ENCODE measurements at regions not wholly inside any gene's neighbourhood (a gene's known extent, or its start where the extent isn't known, plus 50 kb on each side); places are given as distances from the start of the nearest gene placed in this dataset.
A peak's percentile ranks its signal among the peaks of the same experiment; 100 is the strongest.

GRCh38 chr9:87337335-87338087, 160.2 kb upstream of the DAPK1 start:
- Histone ChIP-seq H3K27me3 (ENCODE audit: insufficient read depth, low read depth, severe bottlenecking) (no peaks in the 10 kb centered on the region), H3K9me3 (ENCODE audit: severe bottlenecking) (no peaks in the 10 kb centered on the region), H3K36me3 (no peaks in the 10 kb centered on the region), H3K4me3 (ENCODE audit: low read depth, low read length) (peak overlapping the region; percentile 72), H3K27ac (no peak overlapping the region)
- DNase-seq: no peak
- no peak for TF ChIP-seq CTCF (IDR thresholded peaks at IDR 0.05; ENCODE audit: low read depth, low read length)

- DNase-seq: no peak
- Histone ChIP-seq H3K27ac (no peak overlapping the region), H3K27me3 (ENCODE audit: insufficient read depth, low read depth, severe bottlenecking) (no peaks in the 10 kb centered on the region), H3K4me3 (ENCODE audit: low read depth, low read length) (no peak overlapping the region), H3K36me3 (no peaks in the 10 kb centered on the region), H3K9me3 (ENCODE audit: severe bottlenecking) (no peaks in the 10 kb centered on the region)
- TF ChIP-seq CTCF (IDR thresholded peaks at IDR 0.05; ENCODE audit: low read depth, low read length): no peak
Observed at GRCh38 chr9:87338088-87338989, 159.3 kb upstream of the DAPK1 start.

GRCh38 chr9:87340391-87340790, 157.3 kb upstream of the DAPK1 start:
- no peak for TF ChIP-seq CTCF (IDR thresholded peaks at IDR 0.05; ENCODE audit: low read depth, low read length)
- no peak overlapping the region for H3K27ac ChIP-seq
- H3K27me3 ChIP-seq (ENCODE audit: insufficient read depth, low read depth, severe bottlenecking): no peaks in the 10 kb centered on the region
- no peaks in the 10 kb centered on the region for H3K9me3 ChIP-seq (ENCODE audit: severe bottlenecking)
- H3K36me3 ChIP-seq: no peaks in the 10 kb centered on the region
- DNase-seq: no peak
- H3K4me3 ChIP-seq (ENCODE audit: low read depth, low read length): no peak overlapping the region

- H3K27me3 ChIP-seq (ENCODE audit: insufficient read depth, low read depth, severe bottlenecking): no peaks in the 10 kb centered on the region
- no peaks in the 10 kb centered on the region for H3K9me3 ChIP-seq (ENCODE audit: severe bottlenecking)
- H3K36me3 ChIP-seq: no peaks in the 10 kb centered on the region
- no peak for DNase-seq
- H3K27ac ChIP-seq: no peak overlapping the region
- no peak for TF ChIP-seq CTCF (IDR thresholded peaks at IDR 0.05; ENCODE audit: low read depth, low read length)
- H3K4me3 ChIP-seq (ENCODE audit: low read depth, low read length): no peak overlapping the region
Observed at GRCh38 chr9:87342743-87343142, 154.9 kb upstream of the DAPK1 start.

- TF ChIP-seq CTCF (IDR thresholded peaks at IDR 0.05; ENCODE audit: low read depth, low read length): no peak
- no peak for DNase-seq
Observed at GRCh38 chr9:87343816-87344430, 153.7 kb upstream of the DAPK1 start.

More at GRCh38 chr9:87343816-87344430, 153.7 kb upstream of the DAPK1 start:
- Histone ChIP-seq H3K27me3 (ENCODE audit: insufficient read depth, low read depth, severe bottlenecking) (no peaks in the 10 kb centered on the region), H3K9me3 (ENCODE audit: severe bottlenecking) (no peaks in the 10 kb centered on the region), H3K27ac (no peak overlapping the region), H3K36me3 (no peaks in the 10 kb centered on the region), H3K4me3 (ENCODE audit: low read depth, low read length) (no peak overlapping the region)
